Inferior parietal cortex (tissue), 1 donor: ENCODE measurements at regions not wholly inside any gene's neighbourhood (a gene's known extent, or its start where the extent isn't known, plus 50 kb on each side); places are given as distances from the start of the nearest gene placed in this dataset.
"Not testable (repeated sequence)": the region's sequence is repeated elsewhere in the genome, so short reads cannot be mapped to it uniquely, and the experiment has no call there.

Experiments
- DNase-seq: peaks from one replicate; pipeline ENCODE4 v3.0.0-alpha.2; 2016; ENCODE audit errors: extremely low spot score

GRCh38 chr13:76829572-76830327 lies 56.5 kb downstream of the KCTD12 start:
- DNase-seq = no peak

- no peak for DNase-seq
These were observed 57.9 kb downstream of the KCTD12 start for GRCh38 chr13:76828316-76828741.

- no peak for DNase-seq
These were observed 59.7 kb downstream of the KCTD12 start for GRCh38 chr13:76826527-76826926.

DNA sequence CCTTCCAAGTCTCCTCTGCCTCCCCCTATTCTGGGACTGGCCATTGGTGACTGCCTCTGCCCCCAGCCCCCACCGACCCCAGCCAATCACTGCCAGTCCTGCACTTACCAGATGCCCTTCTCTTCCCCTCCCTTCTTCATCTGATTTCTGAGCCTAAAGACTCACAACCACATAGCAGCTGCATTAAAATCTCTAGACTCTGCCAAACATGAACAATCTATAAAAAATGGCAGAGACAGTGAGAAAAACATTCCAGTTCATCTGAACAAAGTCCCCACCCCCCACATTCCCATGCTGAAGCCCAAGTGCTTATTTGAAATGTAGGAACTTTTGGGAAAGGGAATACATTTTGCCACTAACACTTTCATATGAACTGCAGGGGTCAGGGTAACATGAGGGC lies 60.8 kb downstream of the KCTD12 start:
- no peak for DNase-seq

GRCh38 chr13:76823969-76824368 lies 62.2 kb downstream of the KCTD12 start:
- no peak for DNase-seq

DNA sequence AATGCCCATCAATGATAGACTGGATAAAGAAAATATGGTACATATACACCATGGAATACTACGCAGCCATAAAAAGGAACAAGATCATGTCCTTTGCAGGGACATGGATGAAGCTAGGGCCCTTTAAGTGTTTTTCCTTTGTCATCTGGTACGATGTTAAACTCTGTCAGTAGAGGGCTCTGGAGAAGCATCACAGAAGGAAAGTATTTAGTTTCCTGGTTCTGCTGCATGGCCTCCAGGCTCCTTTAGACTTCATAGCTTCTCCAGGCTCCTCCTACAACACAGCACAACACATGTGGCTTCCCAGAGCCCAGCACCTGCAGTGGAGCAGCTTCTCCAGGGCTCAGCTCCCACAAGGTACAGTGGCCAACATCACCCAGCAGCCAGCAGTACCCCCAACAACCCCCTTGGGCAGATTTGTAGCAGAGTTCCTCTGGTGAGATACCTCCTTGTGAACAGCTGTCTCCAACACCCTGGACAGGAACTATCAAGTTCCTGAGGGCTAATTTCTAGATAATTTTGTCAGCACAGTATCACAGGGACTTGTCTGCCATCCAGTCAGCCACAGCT lies 63.4 kb downstream of the KCTD12 start:
- DNase-seq = no peak

DNA sequence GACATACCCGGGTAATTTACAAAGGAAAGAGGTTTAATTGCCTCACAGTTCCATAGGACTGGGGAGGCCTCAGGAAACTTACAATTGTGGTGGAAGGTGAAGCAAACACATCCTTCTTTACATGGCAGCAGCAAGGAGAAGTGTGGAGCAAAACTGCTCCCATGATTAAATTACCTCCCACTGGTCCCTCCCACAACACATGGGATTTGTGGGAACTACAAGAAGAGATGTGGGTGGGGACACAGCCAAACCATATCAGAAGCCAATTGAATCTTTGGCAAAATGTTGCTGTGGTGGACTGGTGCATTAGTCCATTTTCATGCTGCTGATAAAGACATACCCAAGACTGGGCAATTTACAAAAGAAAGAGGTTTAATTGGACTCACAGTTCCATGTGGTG lies 65.0 kb downstream of the KCTD12 start:
- DNase-seq = not testable (repeated sequence)

- DNase-seq = no peak
These were observed 65.4 kb downstream of the KCTD12 start for GRCh38 chr13:76820759-76821158.

GRCh38 chr13:76816394-76816793 lies 69.8 kb downstream of the KCTD12 start:
- DNase-seq = no peak

GRCh38 chr13:76815344-76815743 lies 70.9 kb downstream of the KCTD12 start:
- DNase-seq = no peak

- no peak for DNase-seq
These were observed 72.3 kb downstream of the KCTD12 start for GRCh38 chr13:76813891-76814290.

DNA sequence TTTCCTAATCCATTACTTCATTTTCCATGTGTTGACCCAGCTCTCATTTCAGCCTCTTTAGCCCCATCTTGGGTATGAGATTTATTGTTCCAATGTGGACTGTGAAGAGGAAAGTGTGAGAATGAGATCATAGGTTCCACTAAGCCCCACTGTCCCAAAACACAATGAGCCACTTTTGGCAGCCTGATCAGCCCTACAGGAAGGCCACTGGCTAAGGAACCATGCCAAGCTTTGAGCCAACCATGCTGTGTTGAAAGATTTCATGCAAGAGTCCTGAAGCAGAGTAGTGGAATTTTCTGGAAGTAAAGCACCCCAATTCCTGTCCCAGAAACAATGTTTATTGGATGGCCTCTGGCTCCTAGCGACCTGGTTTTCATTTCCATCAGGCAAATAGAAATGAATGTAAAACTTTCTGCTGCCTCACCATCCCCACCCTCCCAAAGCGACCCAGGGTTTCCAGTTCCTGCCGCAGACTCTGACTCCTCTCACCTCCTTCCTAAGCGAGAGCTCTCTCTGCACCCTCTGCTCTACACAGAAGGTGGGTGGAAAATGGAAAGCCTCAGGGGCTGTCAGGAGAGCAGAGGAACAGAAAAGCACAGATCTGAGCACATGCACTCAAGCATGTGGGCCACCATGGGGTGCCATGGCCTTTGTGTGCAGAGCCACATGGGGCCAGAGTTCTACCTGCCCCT lies 73.1 kb downstream of the KCTD12 start:
- no peak for DNase-seq

- DNase-seq = no peak
These were observed 73.9 kb downstream of the KCTD12 start for GRCh38 chr13:76812206-76812897.

GRCh38 chr13:76809389-76809788 lies 76.8 kb downstream of the KCTD12 start:
- no peak for DNase-seq

- DNase-seq = no peak
These were observed 77.3 kb downstream of the KCTD12 start for GRCh38 chr13:76808927-76809326.

GRCh38 chr13:76804801-76805200 lies 81.4 kb downstream of the KCTD12 start:
- DNase-seq = no peak

- DNase-seq = no peak
These were observed 82.4 kb downstream of the KCTD12 start for GRCh38 chr13:76803831-76804230.

DNA sequence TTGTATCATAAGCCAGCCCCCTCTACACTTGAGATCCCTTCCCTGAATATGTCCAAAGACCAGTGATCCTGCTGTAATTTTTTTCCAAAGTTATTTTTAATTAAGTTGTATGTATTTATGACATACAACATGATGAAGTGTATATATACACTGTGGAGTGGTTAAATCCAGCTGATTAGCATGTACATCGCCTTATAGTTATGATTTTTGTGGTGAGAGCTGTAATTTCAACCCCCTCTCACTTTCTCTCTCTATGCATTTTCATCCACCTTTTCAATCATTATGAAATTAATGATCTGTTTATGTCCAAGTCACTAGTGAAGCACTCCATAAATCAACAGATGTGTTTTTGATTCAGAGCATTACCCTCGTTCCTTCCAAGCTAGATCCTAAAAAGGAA lies 85.3 kb downstream of the KCTD12 start:
- DNase-seq = no peak

- DNase-seq = no peak
These were observed 86.5 kb downstream of the KCTD12 start for GRCh38 chr13:76799696-76800095.

DNA sequence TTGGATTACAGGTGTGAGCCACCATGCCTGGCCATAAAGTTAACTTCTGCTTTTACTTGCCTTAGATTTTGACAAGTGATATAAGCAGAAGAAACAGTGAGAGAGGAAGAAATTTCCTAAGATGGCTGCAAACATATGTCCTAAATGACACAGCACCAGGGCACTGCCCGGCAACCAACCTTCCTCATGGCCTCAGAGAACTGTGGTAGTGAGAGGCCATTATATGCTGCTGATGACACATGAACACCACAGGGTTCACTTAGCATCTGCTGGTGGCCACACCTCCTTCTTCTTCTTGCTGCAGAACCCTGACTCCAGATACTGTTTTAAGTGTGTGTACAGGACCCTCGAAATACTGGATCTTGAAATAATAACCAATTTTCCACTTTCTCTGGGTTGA lies 88.2 kb downstream of the KCTD12 start:
- DNase-seq = no peak

DNA sequence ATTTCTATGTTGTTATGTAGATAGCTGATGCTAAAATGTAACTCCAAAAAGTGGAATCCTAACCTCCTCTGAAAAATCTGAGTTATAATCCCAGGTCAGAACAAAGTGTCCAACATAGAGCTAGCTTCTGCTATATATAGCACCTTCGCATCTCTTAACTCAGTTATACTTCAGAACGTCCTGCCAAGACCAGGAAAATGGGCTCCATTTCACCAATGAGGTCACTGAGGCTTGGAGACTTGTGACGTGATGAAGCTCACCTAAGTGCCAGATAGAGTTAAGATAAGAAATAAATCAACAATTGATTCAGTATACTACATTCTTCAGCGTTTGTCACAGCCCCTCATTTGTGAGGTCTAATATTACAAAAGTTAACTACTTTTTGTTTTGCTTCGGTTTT lies 88.8 kb downstream of the KCTD12 start:
- DNase-seq = no peak

- DNase-seq = no peak
These were observed 89.4 kb downstream of the KCTD12 start for GRCh38 chr13:76796851-76797250.
